A549 (cell line): ENCODE measurements at regions not wholly inside any gene's neighbourhood (a gene's known extent, or its start where the extent isn't known, plus 50 kb on each side); places are given as distances from the start of the nearest gene placed in this dataset.

Experiments used
- ATAC-seq, 2 experiments: fragments of 200-7000 bp in 1 of 2; fragments of >200 bp in 1 of 2; cut with Nextera tagmentation in 1 of 2; cut with Tn5 transposase in 1 of 2; 3 replicates each; pipeline versions ENCODE4 v1.8.0 to v1.9.1; 2018 to 2020; ENCODE audit warnings: mild to moderate bottlenecking in 1 of 2, moderate library complexity in 1 of 2
- CTCF ChIA-PET: fragments of 300-600 bp; sonication (Branson Sonifier 250); formaldehyde crosslinking; extraction: SDS; loops from one replicate; lab custom pipeline; 2021; ENCODE audit warnings: antibody characterized with exemption, inconsistent platforms; lab: Yijun Ruan, JAX
- POLR2A ChIA-PET: fragments of 350-600 bp; formaldehyde crosslinking; extraction: SDS; loops from one replicate; lab custom pipeline; 2021; ENCODE audit warnings: antibody characterized with exemption, inconsistent platforms; lab: Yijun Ruan, JAX
- DNase-seq, 2 experiments: peaks; one replicate each; pipeline versions ENCODE4 v3.0.0 to v3.0.0-alpha.2; 2011 to 2016; ENCODE audit warnings: low read depth in 1 of 2, low spot score in 1 of 2
- FAIRE-seq: peaks from 2 replicates; lab custom pipeline; 2011; peaks lifted over from hg19 to GRCh38; lab: Jason Lieb, UNC
- H3K27ac ChIP-seq, 2 experiments: fragments of >200 bp; sonication (Bioruptor Twin); formaldehyde crosslinking; 3 replicates each; pipeline ENCODE4 v1.5.1; 2016 to 2017
- H3K4me1 ChIP-seq: fragments of >200 bp; sonication (Bioruptor Twin); formaldehyde crosslinking; 3 replicates; pipeline ENCODE4 v1.6.1; 2016
- H3K4me2 ChIP-seq: fragments of >200 bp; sonication (Bioruptor Twin); formaldehyde crosslinking; 3 replicates; pipeline ENCODE4 v1.6.1; 2016
- H3K4me3 ChIP-seq: fragments of >200 bp; sonication (Bioruptor Twin); formaldehyde crosslinking; 3 replicates; pipeline ENCODE4 v1.5.1; 2016
- H3K9me3 ChIP-seq: fragments of >200 bp; sonication (Bioruptor Twin); formaldehyde crosslinking; 3 replicates; pipeline ENCODE4 v1.6.1; 2016
- BHLHE40 ChIP-seq: IDR thresholded peaks from 2 replicates; pipeline ENCODE4 v1.6.1; 2012; ENCODE audit warnings: low read depth, low read length, inconsistent platforms
- CBX2 ChIP-seq: fragments of 200-600 bp; sonication (generic); IDR thresholded peaks from 2 replicates; pipeline ENCODE4 v1.6.1; 2016; ENCODE audit warnings: low read depth, mild to moderate bottlenecking, borderline replicate concordance
- CBX8 ChIP-seq: fragments of 200-600 bp; sonication (generic); IDR thresholded peaks from 2 replicates; pipeline ENCODE4 v1.6.1; 2016
- CEBPB ChIP-seq, 2 experiments: fragments of >200 bp in 1 of 2; sonication (Bioruptor Twin) in 1 of 2; formaldehyde crosslinking in 1 of 2; IDR thresholded peaks; 2 replicates each; pipeline ENCODE4 v1.6.1; 2012 to 2016
- CTCF ChIP-seq: fragments of >200 bp; sonication (Bioruptor Twin); formaldehyde crosslinking; IDR thresholded peaks from 3 replicates; pipeline ENCODE4 v1.5.1; 2016
- EHMT2 ChIP-seq: fragments of 200-600 bp; sonication (generic); IDR thresholded peaks from 2 replicates; pipeline ENCODE4 v1.6.1; 2016; ENCODE audit warnings: antibody characterized with exemption, low read depth, mild to moderate bottlenecking, moderate library complexity
- EP300 ChIP-seq, 2 experiments: fragments of >200 bp; sonication (Bioruptor Twin); formaldehyde crosslinking; IDR thresholded peaks; 2 replicates in 1 of 2; 3 replicates in 1 of 2; pipeline ENCODE4 v1.6.1; 2016 to 2017
- ESRRA ChIP-seq: fragments of 150-350 bp; IDR thresholded peaks from 2 replicates; pipeline ENCODE4 v1.6.1; 2014; ENCODE audit warnings: mild to moderate bottlenecking, low read length, borderline replicate concordance
- FOSB ChIP-seq: fragments of 250-450 bp; sonication (Bioruptor Pico); IDR thresholded peaks from 2 replicates; pipeline ENCODE4 v1.5.0; 2020; ENCODE audit warnings: mild to moderate bottlenecking, moderate library complexity
- HDAC2 ChIP-seq: fragments of 200-600 bp; sonication (generic); IDR thresholded peaks from 2 replicates; pipeline ENCODE4 v1.6.1; 2016
- HOXB13 ChIP-seq: fragments of 250-450 bp; sonication (Bioruptor Pico); IDR thresholded peaks from 2 replicates; pipeline ENCODE4 v1.5.0; 2020; ENCODE audit warnings: low read depth, mild to moderate bottlenecking, moderate library complexity
- HOXB5 ChIP-seq: fragments of 250-450 bp; sonication (Bioruptor Pico); IDR thresholded peaks from 2 replicates; pipeline ENCODE4 v1.5.0; 2020; ENCODE audit warnings: mild to moderate bottlenecking, moderate library complexity
- JUNB ChIP-seq: fragments of >200 bp; sonication (Bioruptor Twin); formaldehyde crosslinking; IDR thresholded peaks from 2 replicates; pipeline ENCODE4 v1.6.1; 2016
- KDM1A ChIP-seq: fragments of 200-600 bp; sonication (generic); IDR thresholded peaks from 2 replicates; pipeline ENCODE4 v1.6.1; 2016; ENCODE audit warnings: low read depth, mild to moderate bottlenecking
- MAX ChIP-seq: IDR thresholded peaks from 2 replicates; pipeline ENCODE4 v1.6.1; 2012
- MAZ ChIP-seq: fragments of 150-350 bp; IDR thresholded peaks from 2 replicates; pipeline ENCODE4 v1.6.1; 2014; ENCODE audit warnings: antibody characterized with exemption, low read depth, low read length, borderline replicate concordance
- MYC ChIP-seq: IDR thresholded peaks from 2 replicates; pipeline ENCODE4 v1.6.1; 2012; ENCODE audit warnings: mild to moderate bottlenecking, inconsistent platforms, low read length, improper control_type of control experiment, borderline replicate concordance
- NFE2L2 ChIP-seq: fragments of 150-350 bp; conservative IDR thresholded peaks from 2 replicates; pipeline ENCODE4 v1.6.1; 2014; ENCODE audit warnings: low read length
- NPAS2 ChIP-seq: fragments of 250-450 bp; sonication (Bioruptor Pico); IDR thresholded peaks from 2 replicates; pipeline ENCODE4 v1.8.0; 2022; ENCODE audit warnings: mild to moderate bottlenecking, moderate library complexity, borderline replicate concordance
- NR3C1 ChIP-seq: fragments of >200 bp; sonication (Bioruptor Twin); formaldehyde crosslinking; IDR thresholded peaks from 3 replicates; pipeline ENCODE4 v1.6.1; 2017
- PBX3 ChIP-seq: IDR thresholded peaks from 2 replicates; pipeline ENCODE4 v1.6.1; 2012
- POLR2AphosphoS2 ChIP-seq: conservative IDR thresholded peaks from 2 replicates; pipeline ENCODE4 v1.6.1; 2012; ENCODE audit warnings: low read length, improper control_type of control experiment, inconsistent platforms
- RAD21 ChIP-seq, 2 experiments: fragments of >200 bp in 1 of 2; sonication (Bioruptor Twin) in 1 of 2; formaldehyde crosslinking in 1 of 2; IDR thresholded peaks in 1 of 2; conservative IDR thresholded peaks in 1 of 2; 2 replicates in 1 of 2; 3 replicates in 1 of 2; pipeline ENCODE4 v1.6.1; 2012 to 2018; ENCODE audit warnings: inconsistent platforms in 1 of 2
- RARB ChIP-seq: fragments of 250-450 bp; sonication (Bioruptor Pico); IDR thresholded peaks from 2 replicates; pipeline ENCODE4 v1.8.0; 2021; ENCODE audit warnings: mild to moderate bottlenecking, moderate library complexity
- REST ChIP-seq: fragments of 200-600 bp; sonication (generic); IDR thresholded peaks from 2 replicates; pipeline ENCODE4 v1.6.1; 2016; ENCODE audit warnings: antibody characterized with exemption, mild to moderate bottlenecking, moderate library complexity
- RNF2 ChIP-seq: fragments of 200-600 bp; sonication (generic); IDR thresholded peaks from 2 replicates; pipeline ENCODE4 v1.6.1; 2016; ENCODE audit warnings: low read depth, mild to moderate bottlenecking, antibody characterized with exemption, moderate library complexity, borderline replicate concordance
- TP53 ChIP-seq: fragments of 250-450 bp; sonication (Bioruptor Pico); IDR thresholded peaks from 2 replicates; pipeline ENCODE4 v1.5.0; 2021; ENCODE audit warnings: mild to moderate bottlenecking, moderate library complexity
- USF2 ChIP-seq: fragments of 450-650 bp; IDR thresholded peaks from 2 replicates; pipeline ENCODE4 v1.6.1; 2014; ENCODE audit warnings: antibody characterized with exemption
- ZNF302 ChIP-seq: fragments of 250-450 bp; sonication (Bioruptor Pico); IDR thresholded peaks from 2 replicates; pipeline ENCODE4 v1.9.0; 2021; ENCODE audit warnings: inconsistent platforms, mild to moderate bottlenecking, moderate library complexity
- WGBS: methylation state at CpG from one replicate; pipeline ENCODE4 v1.1.6; 2017; ENCODE audit errors: missing lambda C conversion rate; 5-methylcytosine and 5-hydroxymethylcytosine counted together

GRCh38 chr12:118494776-118495175, 118.4 kb downstream of the SUDS3 start:
- no peak for DNase-seq
- POLR2A ChIA-PET = no interaction called here
- no peak for ATAC-seq
- TF ChIP-seq MAX (no peak), BHLHE40 (no peak), CEBPB (IDR thresholded peaks at IDR 0.05) (no peak), RNF2 (no peak), HOXB5 (CRISPR knock-in tag) (no peak), CTCF (no peak), JUNB (no peak), ZNF302 (CRISPR knock-in tag) (no peak), RAD21 (conservative IDR thresholded peaks at IDR 0.05 in 1 of 2, IDR thresholded peaks at IDR 0.05 in 1 of 2) (no peak), RARB (no peak), KDM1A (no peak), HDAC2 (no peak), EP300 (IDR thresholded peaks at IDR 0.05) (no peak), NFE2L2 (no peak), REST (no peak), TP53 (CRISPR knock-in tag) (no peak), POLR2AphosphoS2 (no peak), MAZ (no peak)
- TF ChIP-seq, all 56 proteins: peak for 0
- no peak overlapping the region for H3K4me3 ChIP-seq
- CTCF ChIA-PET = no interaction called here
- H3K9me3 ChIP-seq = no peaks in the 10 kb centered on the region
- no peak overlapping the region for H3K4me2 ChIP-seq
- WGBS = 4% methylated on average over 3 of the region's 3 CpGs
- no peaks in the 10 kb centered on the region for H3K4me1 ChIP-seq
- H3K27ac ChIP-seq = no peak overlapping the region
- no peak for FAIRE-seq

GRCh38 chr12:118495296-118495695, 118.9 kb downstream of the SUDS3 start:
- CTCF ChIA-PET = no interaction called here
- TF ChIP-seq REST = no peak
- TF ChIP-seq ESRRA = no peak
- TF ChIP-seq NR3C1 = no peak
- TF ChIP-seq CBX2 = no peak
- no peak for TF ChIP-seq NPAS2
- no peak for TF ChIP-seq USF2
- TF ChIP-seq HOXB13 (CRISPR knock-in tag) = no peak
- no peak for TF ChIP-seq EHMT2
- no peak for TF ChIP-seq PBX3
- no peak for TF ChIP-seq MYC
- no peak for TF ChIP-seq CBX8
- no peak for TF ChIP-seq FOSB (CRISPR knock-in tag)

More at GRCh38 chr12:118495296-118495695, 118.9 kb downstream of the SUDS3 start:
- POLR2A ChIA-PET = no interaction called here
- Histone ChIP-seq H3K27ac (no peak overlapping the region), H3K4me1 (no peaks in the 10 kb centered on the region), H3K4me2 (no peak overlapping the region), H3K9me3 (no peaks in the 10 kb centered on the region), H3K4me3 (no peak overlapping the region)
- FAIRE-seq (no peak), DNase-seq (no peak), ATAC-seq (no peak)
- 1% methylated on average over 2 of the region's 2 CpGs for WGBS
